ENCODE measurements at regions not wholly inside any gene's neighbourhood (a gene's known extent, or its start where the extent isn't known, plus 50 kb on each side); places are given as distances from the start of the nearest gene placed in this dataset.

DNA sequence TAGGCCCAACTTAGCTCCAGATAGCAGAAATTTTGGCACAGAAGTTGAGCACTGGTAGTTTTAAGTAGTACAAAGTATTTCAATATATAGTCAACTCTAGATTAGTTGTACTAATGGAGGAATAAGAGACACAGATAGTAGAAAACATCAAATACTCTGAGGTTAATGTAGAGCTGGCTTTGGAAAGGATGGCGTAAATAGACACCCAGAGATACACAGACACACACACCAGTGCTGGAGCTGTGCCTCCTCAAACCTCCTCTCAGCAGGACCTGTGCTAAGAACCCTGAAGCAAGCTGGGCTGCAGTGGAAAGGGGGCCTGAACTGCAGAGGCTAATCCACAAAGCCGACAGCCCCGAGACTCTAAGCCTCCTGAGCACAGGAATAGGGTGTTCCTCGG lies 67.0 kb upstream of the EDEM3 start:
- TF ChIP-seq, protein P1, sequence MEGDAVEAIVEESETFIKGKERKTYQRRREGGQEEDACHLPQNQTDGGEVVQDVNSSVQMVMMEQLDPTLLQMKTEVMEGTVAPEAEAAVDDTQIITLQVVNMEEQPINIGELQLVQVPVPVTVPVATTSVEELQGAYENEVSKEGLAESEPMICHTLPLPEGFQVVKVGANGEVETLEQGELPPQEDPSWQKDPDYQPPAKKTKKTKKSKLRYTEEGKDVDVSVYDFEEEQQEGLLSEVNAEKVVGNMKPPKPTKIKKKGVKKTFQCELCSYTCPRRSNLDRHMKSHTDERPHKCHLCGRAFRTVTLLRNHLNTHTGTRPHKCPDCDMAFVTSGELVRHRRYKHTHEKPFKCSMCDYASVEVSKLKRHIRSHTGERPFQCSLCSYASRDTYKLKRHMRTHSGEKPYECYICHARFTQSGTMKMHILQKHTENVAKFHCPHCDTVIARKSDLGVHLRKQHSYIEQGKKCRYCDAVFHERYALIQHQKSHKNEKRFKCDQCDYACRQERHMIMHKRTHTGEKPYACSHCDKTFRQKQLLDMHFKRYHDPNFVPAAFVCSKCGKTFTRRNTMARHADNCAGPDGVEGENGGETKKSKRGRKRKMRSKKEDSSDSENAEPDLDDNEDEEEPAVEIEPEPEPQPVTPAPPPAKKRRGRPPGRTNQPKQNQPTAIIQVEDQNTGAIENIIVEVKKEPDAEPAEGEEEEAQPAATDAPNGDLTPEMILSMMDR (IDR thresholded peaks at IDR 0.05) = no peak
- TF ChIP-seq EP300 (IDR thresholded peaks at IDR 0.05) (no peak), POLR2AphosphoS5 (IDR thresholded peaks at IDR 0.05) (no peak)

All from stomach (tissue), 4 donors.